ENCODE measurements at regions not wholly inside any gene's neighbourhood (a gene's known extent, or its start where the extent isn't known, plus 50 kb on each side); places are given as distances from the start of the nearest gene placed in this dataset.

- TF ChIP-seq, protein P1, sequence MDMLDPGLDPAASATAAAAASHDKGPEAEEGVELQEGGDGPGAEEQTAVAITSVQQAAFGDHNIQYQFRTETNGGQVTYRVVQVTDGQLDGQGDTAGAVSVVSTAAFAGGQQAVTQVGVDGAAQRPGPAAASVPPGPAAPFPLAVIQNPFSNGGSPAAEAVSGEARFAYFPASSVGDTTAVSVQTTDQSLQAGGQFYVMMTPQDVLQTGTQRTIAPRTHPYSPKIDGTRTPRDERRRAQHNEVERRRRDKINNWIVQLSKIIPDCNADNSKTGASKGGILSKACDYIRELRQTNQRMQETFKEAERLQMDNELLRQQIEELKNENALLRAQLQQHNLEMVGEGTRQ (IDR thresholded peaks at IDR 0.05; ENCODE audit: low read depth, low read length): no peak
- no peak for TF ChIP-seq RCOR1 (IDR thresholded peaks at IDR 0.05; ENCODE audit: insufficient replicate concordance, low read length)
- TF ChIP-seq ELK1 (IDR thresholded peaks at IDR 0.05; ENCODE audit: borderline replicate concordance, low read depth, low read length): no peak
Observed at GRCh38 chr14:28482251-28483040, 284.1 kb upstream of the FOXG1 start (continued).

All from IMR-90 (cell line).